HG02943 (cell line): ENCODE measurements at regions not wholly inside any gene's neighbourhood (a gene's known extent, or its start where the extent isn't known, plus 50 kb on each side); places are given as distances from the start of the nearest gene placed in this dataset.

Experiments used
- ATAC-seq: cut with Tn5 transposase; IDR thresholded peaks from one replicate; pipeline ENCODE4 v1.9.1; 2021; ENCODE audit warnings: mild to moderate bottlenecking, low read depth, moderate library complexity; ENCODE audit not compliant: unreplicated experiment

GRCh38 chr13:62964522-62964921, 1548.9 kb upstream of the PCDH20 start:
- ATAC-seq, result no peak

- ATAC-seq, result no peak
These were observed 1545.1 kb upstream of the PCDH20 start for GRCh38 chr13:62960723-62961122.

- no peak for ATAC-seq
These were observed 1518.2 kb upstream of the PCDH20 start for GRCh38 chr13:62933809-62934208.

GRCh38 chr13:62932256-62932883, 1516.7 kb upstream of the PCDH20 start:
- ATAC-seq, result no peak

- ATAC-seq, result no peak
These were observed 1516.2 kb upstream of the PCDH20 start for GRCh38 chr13:62931853-62932252.

GRCh38 chr13:62924395-62924794, 1508.7 kb upstream of the PCDH20 start:
- no peak for ATAC-seq

- ATAC-seq, result no peak
These were observed 1504.5 kb upstream of the PCDH20 start for GRCh38 chr13:62920159-62920558.

- ATAC-seq, result no peak
These were observed 1503.8 kb upstream of the PCDH20 start for GRCh38 chr13:62919491-62919890.

GRCh38 chr13:62910541-62911060, 1495.0 kb upstream of the PCDH20 start:
- no peak for ATAC-seq

- no peak for ATAC-seq
These were observed 1492.7 kb upstream of the PCDH20 start for GRCh38 chr13:62908321-62908720.

- no peak for ATAC-seq
These were observed 1491.2 kb upstream of the PCDH20 start for GRCh38 chr13:62906896-62907295.

- no peak for ATAC-seq
These were observed 1490.8 kb upstream of the PCDH20 start for GRCh38 chr13:62906469-62906868.

- no peak for ATAC-seq
These were observed 1471.4 kb upstream of the PCDH20 start for GRCh38 chr13:62887046-62887445.

- ATAC-seq, result no peak
These were observed 1463.4 kb upstream of the PCDH20 start for GRCh38 chr13:62879071-62879470.

GRCh38 chr13:62875118-62875640, 1459.5 kb upstream of the PCDH20 start:
- no peak for ATAC-seq

GRCh38 chr13:62850331-62850730, 1434.7 kb upstream of the PCDH20 start:
- ATAC-seq, result no peak

GRCh38 chr13:62847520-62847919, 1431.9 kb upstream of the PCDH20 start:
- no peak for ATAC-seq

GRCh38 chr13:62846302-62846701, 1430.7 kb upstream of the PCDH20 start:
- ATAC-seq, result no peak

GRCh38 chr13:62839338-62839737, 1423.7 kb upstream of the PCDH20 start:
- no peak for ATAC-seq

GRCh38 chr13:62838929-62839328, 1423.3 kb upstream of the PCDH20 start:
- ATAC-seq, result no peak

- ATAC-seq, result no peak
These were observed 1422.2 kb upstream of the PCDH20 start for GRCh38 chr13:62837895-62838294.

GRCh38 chr13:62829486-62829885, 1413.8 kb upstream of the PCDH20 start:
- ATAC-seq, result no peak
